SK-N-SH (cell line): ENCODE measurements at regions not wholly inside any gene's neighbourhood (a gene's known extent, or its start where the extent isn't known, plus 50 kb on each side); places are given as distances from the start of the nearest gene placed in this dataset.

ENCODE experiments used
- CTCF ChIA-PET: fragments of 300-600, 350-600 bp; formaldehyde crosslinking; extraction: SDS; loops from one replicate; lab custom pipeline; 2021; lab: Yijun Ruan, JAX
- POLR2A ChIA-PET: fragments of 350-600 bp; sonication (Branson Sonifier 250); formaldehyde crosslinking; extraction: SDS; loops from one replicate; lab custom pipeline; 2020; ENCODE audit warnings: antibody characterized with exemption, inconsistent platforms; lab: Yijun Ruan, JAX
- DNase-seq: peaks from one replicate; pipeline ENCODE4 v3.0.0; 2012
- H2AFZ ChIP-seq: fragments of 200-600 bp; sonication (generic); 2 replicates; pipeline ENCODE4 v1.8.1; 2016; ENCODE audit warnings: antibody characterized with exemption, mild to moderate bottlenecking, low read depth
- H3F3A ChIP-seq: fragments of 200-600 bp; sonication (generic); replicated peaks from 2 replicates; pipeline ENCODE3; 2016; ENCODE audit warnings: antibody characterized with exemption, mild to moderate bottlenecking; ENCODE audit not compliant: insufficient read depth
- H3K27ac ChIP-seq, 2 experiments: fragments of 200-500 bp in 1 of 2; fragments of 200-600 bp in 1 of 2; sonication (Bioruptor generic) in 1 of 2; sonication (generic), shearing (Covaris generic) in 1 of 2; 2 replicates each; pipeline versions ENCODE4 v1.5.1 to v1.6.1; 2014 to 2016; ENCODE audit warnings: low read depth in 2 of 2, inconsistent platforms in 1 of 2, low read length in 1 of 2, mild to moderate bottlenecking in 1 of 2, mixed read lengths in 1 of 2
- H3K27me3 ChIP-seq: fragments of 200-600 bp; sonication (generic), shearing (Covaris generic); 2 replicates; pipeline ENCODE4 v1.6.1; 2016; ENCODE audit warnings: mixed run types; ENCODE audit not compliant: insufficient read depth
- H3K36me3 ChIP-seq, 2 experiments: fragments of 200-500 bp in 1 of 2; fragments of 200-600 bp in 1 of 2; sonication (Bioruptor generic) in 1 of 2; sonication (generic) in 1 of 2; replicated peaks in 1 of 2; 2 replicates each; pipeline versions ENCODE3 to v1.5.1; 2014 to 2016; ENCODE audit warnings: low read length in 1 of 2, mild to moderate bottlenecking in 1 of 2; ENCODE audit not compliant: insufficient read depth in 2 of 2, control insufficient read depth in 1 of 2
- H3K4me1 ChIP-seq, 2 experiments: fragments of 200-500 bp in 1 of 2; fragments of 200-600 bp in 1 of 2; sonication (Bioruptor generic) in 1 of 2; sonication (generic), shearing (Covaris generic) in 1 of 2; 2 replicates each; pipeline versions ENCODE4 v1.5.1 to v1.6.1; 2014 to 2016; ENCODE audit warnings: low read depth in 1 of 2, low read length in 1 of 2, mixed run types in 1 of 2; ENCODE audit not compliant: insufficient read depth in 2 of 2, control insufficient read depth in 1 of 2
- H3K4me2 ChIP-seq: fragments of 200-600 bp; sonication (generic), shearing (Covaris generic); 2 replicates; pipeline ENCODE4 v1.6.1; 2017; ENCODE audit warnings: mixed run types
- H3K4me3 ChIP-seq, 2 experiments: fragments of 200-500 bp in 1 of 2; fragments of 200-600 bp in 1 of 2; sonication (Bioruptor generic) in 1 of 2; sonication (generic), shearing (Covaris generic) in 1 of 2; 2 replicates each; pipeline versions ENCODE4 v1.5.1 to v1.8.1; 2014 to 2016; ENCODE audit warnings: low read depth in 2 of 2, inconsistent platforms in 1 of 2, low read length in 1 of 2, mild to moderate bottlenecking in 1 of 2, mixed read lengths in 1 of 2, moderate library complexity in 1 of 2
- H3K79me2 ChIP-seq: fragments of 200-600 bp; sonication (generic); 2 replicates; pipeline ENCODE4 v1.8.1; 2017; ENCODE audit warnings: mild to moderate bottlenecking; ENCODE audit not compliant: insufficient read depth
- H3K9ac ChIP-seq: fragments of 200-600 bp; sonication (generic); 2 replicates; pipeline ENCODE4 v1.6.1; 2017; ENCODE audit warnings: mixed run types
- H3K9me2 ChIP-seq: fragments of 200-600 bp; sonication (generic); 2 replicates; pipeline ENCODE4 v1.6.1; 2017; ENCODE audit warnings: mixed run types
- H3K9me3 ChIP-seq: fragments of 200-600 bp; sonication (generic); 2 replicates; pipeline ENCODE4 v1.6.1; 2017; ENCODE audit warnings: mixed run types, mild to moderate bottlenecking, moderate library complexity
- H4K20me1 ChIP-seq: fragments of 200-600 bp; sonication (generic); 2 replicates; pipeline ENCODE4 v1.6.1; 2017; ENCODE audit warnings: mild to moderate bottlenecking, mixed run types; ENCODE audit not compliant: insufficient read depth
- CHD2 ChIP-seq: fragments of 150-350 bp; IDR thresholded peaks from 2 replicates; pipeline ENCODE4 v1.6.1; 2018; ENCODE audit warnings: low read length; ENCODE audit not compliant: partially characterized antibody
- CTCF ChIP-seq: fragments of 200-600 bp; sonication (generic); IDR thresholded peaks from 2 replicates; pipeline ENCODE4 v1.6.1; 2017; ENCODE audit warnings: antibody characterized with exemption, mild to moderate bottlenecking, moderate library complexity
- FOSL2 ChIP-seq: IDR thresholded peaks from 2 replicates; pipeline ENCODE4 v1.4.0; 2012; ENCODE audit warnings: low read depth, mild to moderate bottlenecking, moderate library complexity, borderline replicate concordance
- GATA2 ChIP-seq: sonication (generic); formaldehyde crosslinking; IDR thresholded peaks from 2 replicates; pipeline ENCODE4 v1.5.0; 2020; ENCODE audit warnings: mild to moderate bottlenecking, missing genetic modification reagents
- JUND ChIP-seq: IDR thresholded peaks from 2 replicates; pipeline ENCODE4 v1.4.0; 2012
- MAX ChIP-seq: IDR thresholded peaks from 2 replicates; pipeline ENCODE4 v1.4.0; 2012; ENCODE audit warnings: low read depth
- MEF2A ChIP-seq: IDR thresholded peaks from 2 replicates; pipeline ENCODE4 v1.4.0; 2012; ENCODE audit warnings: low read depth, borderline replicate concordance
- MXI1 ChIP-seq: IDR thresholded peaks from 2 replicates; pipeline ENCODE4 v1.6.1; 2012; ENCODE audit warnings: mild to moderate bottlenecking, low read depth, low read length, improper control_type of control experiment
- PBX3 ChIP-seq: IDR thresholded peaks from 2 replicates; pipeline ENCODE4; 2012
- RAD21 ChIP-seq: IDR thresholded peaks from 2 replicates; pipeline ENCODE4 v1.6.1; 2012; ENCODE audit warnings: mild to moderate bottlenecking, low read length
- RCOR1 ChIP-seq: fragments of 150-350 bp; IDR thresholded peaks from 2 replicates; pipeline ENCODE4 v1.6.1; 2017; ENCODE audit warnings: antibody characterized with exemption, low read length
- REST ChIP-seq: IDR thresholded peaks from 2 replicates; pipeline ENCODE4 v1.6.1; 2012; ENCODE audit warnings: mild to moderate bottlenecking, low read depth, low read length, moderate library complexity
- RXRA ChIP-seq: IDR thresholded peaks from 2 replicates; pipeline ENCODE4 v1.4.0; 2012; ENCODE audit warnings: low read depth, mild to moderate bottlenecking, borderline replicate concordance
- USF2 ChIP-seq: fragments of 150-350 bp; IDR thresholded peaks from 2 replicates; pipeline ENCODE4 v1.6.1; 2017; ENCODE audit warnings: antibody characterized with exemption, low read length, low read depth, borderline replicate concordance
- WGBS: methylation state at CpG from one replicate; pipeline ENCODE4 v1.1.6; 2017; ENCODE audit warnings: low lambda C conversion rate; 5-methylcytosine and 5-hydroxymethylcytosine counted together

GRCh38 chr2:187638840-187639239, 84.6 kb upstream of the TFPI start:
- 0 out of 2 replicates have a peak, but pooled peaks cover 5% of the 10 kb centered on the region for H3K9me3 ChIP-seq
- WGBS, result 39% methylated on average over 1 of the region's 1 CpG
- CTCF ChIA-PET, result interaction anchor here (0.7 kb wide), 1 partner anchor 512 kb away, joined by 3 read pairs; no protein-coding TSS in a partner anchor

GRCh38 chr2:187640926-187641510, 86.8 kb upstream of the TFPI start:
- no peaks in the 10 kb centered on the region for H4K20me1 ChIP-seq
- WGBS, result 92% methylated on average over 6 of the region's 6 CpGs
- 0 out of 2 replicates have a peak, but pooled peaks cover 5% of the 10 kb centered on the region for H3K9me3 ChIP-seq
- no peaks in the 10 kb centered on the region for H3K27me3 ChIP-seq
- H3K4me3 ChIP-seq, result no peak overlapping the region
- H3K27ac ChIP-seq, result no peak overlapping the region
- H3K4me2 ChIP-seq, result no peak overlapping the region
- TF ChIP-seq CTCF (no peak), PBX3 (no peak), CHD2 (no peak), MEF2A (no peak), USF2 (no peak), RXRA (no peak), GATA2 (CRISPR knock-in tag) (no peak), JUND (no peak), RAD21 (no peak), FOSL2 (no peak), REST (no peak), MXI1 (no peak)
- no peaks in the 10 kb centered on the region for H3K36me3 ChIP-seq
- H3K9me2 ChIP-seq, result no peaks in the 10 kb centered on the region
- no peak overlapping the region for H2AFZ ChIP-seq
- peaks cover 24% of the 10 kb centered on the region for H3F3A ChIP-seq
- no peaks in the 10 kb centered on the region for H3K79me2 ChIP-seq
- H3K9ac ChIP-seq, result no peak overlapping the region
- ChIA-PET CTCF (no interaction called here), POLR2A (no interaction called here)
- peaks cover 0 to 13% of the 10 kb centered on the region in 2 experiments; a peak in 2 of 4 replicates for H3K4me1 ChIP-seq
- DNase-seq, result no peak

More at GRCh38 chr2:187638840-187639239, 84.6 kb upstream of the TFPI start:
- Histone ChIP-seq H3K27ac (no peak overlapping the region), H3K4me2 (no peak overlapping the region), H3K4me1 (no peaks in the 10 kb centered on the region; a peak in 1 of 4 replicates), H3K9ac (no peak overlapping the region), H4K20me1 (no peaks in the 10 kb centered on the region), H3K9me2 (no peaks in the 10 kb centered on the region), H2AFZ (no peak overlapping the region), H3K27me3 (no peaks in the 10 kb centered on the region), H3K36me3 (no peaks in the 10 kb centered on the region), H3F3A (peaks cover 5% of the 10 kb centered on the region), H3K79me2 (no peaks in the 10 kb centered on the region), H3K4me3 (no peak overlapping the region)
- DNase-seq, result no peak
- TF ChIP-seq MAX, result no peak
- TF ChIP-seq RCOR1, result no peak
- TF ChIP-seq GATA2 (CRISPR knock-in tag), result no peak
- TF ChIP-seq MEF2A, result no peak
- POLR2A ChIA-PET, result no interaction called here
